Stomach (tissue), 4 donors: ENCODE measurements at regions not wholly inside any gene's neighbourhood (a gene's known extent, or its start where the extent isn't known, plus 50 kb on each side); places are given as distances from the start of the nearest gene placed in this dataset.

Experiments
- EP300 ChIP-seq: sonication (generic); formaldehyde crosslinking; IDR thresholded peaks from one replicate; pipeline ENCODE4 v1.6.1; 2017; ENCODE audit warnings: antibody characterized with exemption
- TF ChIP-seq, protein P1 (sequence below), 7 experiments: fragments of 450-650 bp in 4 of 7; fragments of 200-600 bp in 3 of 7; sonication (generic) in 3 of 7; IDR thresholded peaks; one replicate each; pipeline ENCODE4 v1.5.1; 2016 to 2019; ENCODE audit warnings: antibody characterized with exemption in 7 of 7, control low read depth in 2 of 7, mild to moderate bottlenecking in 1 of 7

DNA sequence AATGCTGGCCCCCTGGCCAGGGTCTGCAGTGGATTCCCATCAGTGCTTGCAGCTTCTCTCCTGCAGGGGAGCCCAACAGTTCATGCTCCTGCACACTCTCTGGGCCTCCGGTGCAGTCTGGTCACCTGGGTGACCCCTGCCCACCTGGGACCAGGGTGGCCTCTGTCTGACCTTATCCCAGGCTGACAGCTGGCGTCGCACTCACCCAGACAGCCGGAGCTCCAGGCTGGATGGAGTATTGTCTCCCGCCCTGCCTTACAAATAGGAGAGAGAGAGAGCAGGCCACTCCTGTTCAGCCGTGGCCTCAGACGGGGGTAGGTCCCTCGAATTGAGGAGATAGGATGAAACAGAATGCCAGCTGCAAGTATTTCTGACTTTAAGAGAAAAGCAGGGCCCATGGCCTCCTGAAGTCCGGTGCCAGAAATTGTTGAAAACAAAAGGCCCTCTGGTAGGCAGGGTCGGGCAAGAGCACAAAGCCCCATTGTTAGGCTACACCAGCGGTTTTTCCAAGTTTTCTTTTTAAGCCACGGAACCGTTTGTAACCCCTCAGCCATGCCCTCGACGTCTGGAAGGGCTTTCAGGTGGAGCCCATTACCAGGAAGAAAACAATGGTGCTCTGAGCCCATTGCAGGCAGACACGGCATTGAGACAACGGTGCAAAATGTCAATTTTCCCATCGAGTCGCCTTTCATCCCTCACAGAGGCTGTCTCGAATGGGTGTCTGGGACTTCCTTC lies 258.4 kb downstream of the BCL11A start:
- no peak for TF ChIP-seq EP300
- TF ChIP-seq, protein P1, sequence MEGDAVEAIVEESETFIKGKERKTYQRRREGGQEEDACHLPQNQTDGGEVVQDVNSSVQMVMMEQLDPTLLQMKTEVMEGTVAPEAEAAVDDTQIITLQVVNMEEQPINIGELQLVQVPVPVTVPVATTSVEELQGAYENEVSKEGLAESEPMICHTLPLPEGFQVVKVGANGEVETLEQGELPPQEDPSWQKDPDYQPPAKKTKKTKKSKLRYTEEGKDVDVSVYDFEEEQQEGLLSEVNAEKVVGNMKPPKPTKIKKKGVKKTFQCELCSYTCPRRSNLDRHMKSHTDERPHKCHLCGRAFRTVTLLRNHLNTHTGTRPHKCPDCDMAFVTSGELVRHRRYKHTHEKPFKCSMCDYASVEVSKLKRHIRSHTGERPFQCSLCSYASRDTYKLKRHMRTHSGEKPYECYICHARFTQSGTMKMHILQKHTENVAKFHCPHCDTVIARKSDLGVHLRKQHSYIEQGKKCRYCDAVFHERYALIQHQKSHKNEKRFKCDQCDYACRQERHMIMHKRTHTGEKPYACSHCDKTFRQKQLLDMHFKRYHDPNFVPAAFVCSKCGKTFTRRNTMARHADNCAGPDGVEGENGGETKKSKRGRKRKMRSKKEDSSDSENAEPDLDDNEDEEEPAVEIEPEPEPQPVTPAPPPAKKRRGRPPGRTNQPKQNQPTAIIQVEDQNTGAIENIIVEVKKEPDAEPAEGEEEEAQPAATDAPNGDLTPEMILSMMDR (IDR thresholded peaks at IDR 0.05): no peak
